ENCODE measurements at regions not wholly inside any gene's neighbourhood (a gene's known extent, or its start where the extent isn't known, plus 50 kb on each side); places are given as distances from the start of the nearest gene placed in this dataset.
"Not testable (repeated sequence)": the region's sequence is repeated elsewhere in the genome, so short reads cannot be mapped to it uniquely, and the experiment has no call there.

DNA sequence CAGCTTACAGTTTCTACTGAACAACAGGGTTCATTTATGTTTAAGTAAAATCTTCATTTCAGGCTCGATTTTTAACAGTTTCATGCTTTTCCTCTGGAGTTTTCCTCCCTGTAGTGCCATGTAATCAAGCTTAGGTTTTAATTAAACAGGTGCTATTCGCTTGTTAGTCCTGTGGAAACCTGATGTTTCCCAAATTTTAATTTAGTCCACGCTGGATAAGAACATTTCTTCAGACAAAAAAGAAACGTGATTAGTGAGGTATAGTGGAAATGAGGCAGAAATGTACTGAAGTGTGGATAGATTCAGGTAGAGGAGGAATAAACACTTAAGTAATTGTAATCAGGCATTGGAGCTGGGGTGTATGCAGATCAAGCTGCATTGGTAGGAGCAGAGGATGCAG, 1217.5 kb downstream of the AACS start:
- DNase-seq (ENCODE audit: low read depth), result no peak
- Histone ChIP-seq H3K27me3 (ENCODE audit: control insufficient read depth, insufficient read depth, low read length) (no peaks in the 10 kb centered on the region), H3K36me3 (ENCODE audit: control insufficient read depth, insufficient read depth, low read length) (no peaks in the 10 kb centered on the region), H3K4me3 (ENCODE audit: low read depth, low read length) (no peak overlapping the region)
- TF ChIP-seq, protein P1, sequence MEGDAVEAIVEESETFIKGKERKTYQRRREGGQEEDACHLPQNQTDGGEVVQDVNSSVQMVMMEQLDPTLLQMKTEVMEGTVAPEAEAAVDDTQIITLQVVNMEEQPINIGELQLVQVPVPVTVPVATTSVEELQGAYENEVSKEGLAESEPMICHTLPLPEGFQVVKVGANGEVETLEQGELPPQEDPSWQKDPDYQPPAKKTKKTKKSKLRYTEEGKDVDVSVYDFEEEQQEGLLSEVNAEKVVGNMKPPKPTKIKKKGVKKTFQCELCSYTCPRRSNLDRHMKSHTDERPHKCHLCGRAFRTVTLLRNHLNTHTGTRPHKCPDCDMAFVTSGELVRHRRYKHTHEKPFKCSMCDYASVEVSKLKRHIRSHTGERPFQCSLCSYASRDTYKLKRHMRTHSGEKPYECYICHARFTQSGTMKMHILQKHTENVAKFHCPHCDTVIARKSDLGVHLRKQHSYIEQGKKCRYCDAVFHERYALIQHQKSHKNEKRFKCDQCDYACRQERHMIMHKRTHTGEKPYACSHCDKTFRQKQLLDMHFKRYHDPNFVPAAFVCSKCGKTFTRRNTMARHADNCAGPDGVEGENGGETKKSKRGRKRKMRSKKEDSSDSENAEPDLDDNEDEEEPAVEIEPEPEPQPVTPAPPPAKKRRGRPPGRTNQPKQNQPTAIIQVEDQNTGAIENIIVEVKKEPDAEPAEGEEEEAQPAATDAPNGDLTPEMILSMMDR (IDR thresholded peaks at IDR 0.05; ENCODE audit: insufficient read depth, low read depth, low read length), result no peak
- CTCF ChIA-PET, result no interaction called here
- POLR2A ChIA-PET, result no interaction called here

DNA sequence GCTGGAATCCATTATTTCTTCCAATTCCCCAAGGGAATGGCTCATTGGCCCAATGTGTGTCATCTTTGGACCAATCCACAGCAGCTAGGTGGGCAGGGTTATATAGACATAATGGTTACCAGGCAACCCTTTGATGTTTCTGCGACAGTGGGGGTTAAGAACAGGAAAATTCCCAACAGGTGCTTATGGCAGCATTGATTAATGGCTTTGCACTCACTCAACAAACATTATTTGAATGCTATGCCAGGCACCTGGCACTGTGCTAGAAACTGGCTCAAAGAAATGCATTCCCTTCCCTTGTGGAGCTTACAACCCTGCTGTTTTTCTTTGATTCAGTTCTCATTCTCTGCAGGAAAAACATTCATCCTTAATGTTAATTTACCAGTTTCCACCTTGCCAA, 1221.0 kb downstream of the AACS start:
- Histone ChIP-seq H3K36me3 (ENCODE audit: control insufficient read depth, insufficient read depth, low read length) (no peaks in the 10 kb centered on the region), H3K27me3 (ENCODE audit: control insufficient read depth, insufficient read depth, low read length) (no peaks in the 10 kb centered on the region), H3K4me3 (ENCODE audit: low read depth, low read length) (no peak overlapping the region)
- TF ChIP-seq, protein P1 (IDR thresholded peaks at IDR 0.05; ENCODE audit: insufficient read depth, low read depth, low read length), result no peak
- ChIA-PET CTCF (no interaction called here), POLR2A (no interaction called here)
- DNase-seq (ENCODE audit: low read depth), result no peak

DNA sequence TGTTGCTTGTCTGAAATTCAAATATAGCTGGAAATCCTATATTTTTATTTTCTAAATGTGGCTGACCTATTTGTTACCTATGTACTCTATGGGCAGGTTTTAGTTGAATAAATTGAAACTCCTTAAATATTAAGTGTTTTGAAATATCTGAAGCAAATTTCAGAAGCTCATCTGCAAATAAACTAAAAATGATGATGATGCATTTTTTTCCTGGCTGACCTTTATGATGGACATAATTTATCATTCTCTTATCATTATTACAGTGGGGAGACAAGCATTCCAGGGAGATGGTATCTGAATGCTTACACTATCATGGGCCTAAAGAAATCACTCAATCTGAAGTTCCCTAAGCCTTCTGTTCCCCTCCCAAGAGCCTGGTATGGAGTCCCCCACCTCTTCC, 1225.2 kb downstream of the AACS start:
- H3K27me3 ChIP-seq (ENCODE audit: control insufficient read depth, insufficient read depth, low read length), result no peaks in the 10 kb centered on the region
- TF ChIP-seq, protein P1 (IDR thresholded peaks at IDR 0.05; ENCODE audit: insufficient read depth, low read depth, low read length), result no peak
- POLR2A ChIA-PET, result no interaction called here
- H3K36me3 ChIP-seq (ENCODE audit: control insufficient read depth, insufficient read depth, low read length), result no peaks in the 10 kb centered on the region
- DNase-seq (ENCODE audit: low read depth), result no peak
- H3K4me3 ChIP-seq (ENCODE audit: low read depth, low read length), result no peak overlapping the region
- CTCF ChIA-PET, result no interaction called here

DNA sequence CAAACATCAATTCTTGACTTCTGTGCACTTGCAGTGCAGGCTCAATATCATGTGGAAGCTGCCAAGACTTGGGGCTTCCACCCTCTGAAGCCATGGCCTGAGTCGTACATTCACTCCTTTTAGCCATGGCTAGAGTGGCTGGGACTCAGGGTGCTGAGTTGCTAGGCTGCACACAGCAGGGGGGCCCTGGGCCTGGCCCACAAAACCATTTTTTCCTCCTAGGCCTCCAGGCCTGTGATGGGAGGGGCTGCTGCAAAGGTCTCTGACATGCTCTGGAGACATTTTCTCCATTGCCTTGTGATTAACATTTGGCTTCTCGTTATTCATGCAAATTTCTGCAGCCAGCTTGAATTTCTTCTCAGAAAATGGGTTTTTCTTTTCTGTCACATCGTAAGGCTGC, 1226.8 kb downstream of the AACS start:
- H3K36me3 ChIP-seq (ENCODE audit: control insufficient read depth, insufficient read depth, low read length); CTCF ChIA-PET; POLR2A ChIA-PET; DNase-seq (ENCODE audit: low read depth); H3K27me3 ChIP-seq (ENCODE audit: control insufficient read depth, insufficient read depth, low read length); H3K4me3 ChIP-seq (ENCODE audit: low read depth, low read length): not testable (repeated sequence)

DNA sequence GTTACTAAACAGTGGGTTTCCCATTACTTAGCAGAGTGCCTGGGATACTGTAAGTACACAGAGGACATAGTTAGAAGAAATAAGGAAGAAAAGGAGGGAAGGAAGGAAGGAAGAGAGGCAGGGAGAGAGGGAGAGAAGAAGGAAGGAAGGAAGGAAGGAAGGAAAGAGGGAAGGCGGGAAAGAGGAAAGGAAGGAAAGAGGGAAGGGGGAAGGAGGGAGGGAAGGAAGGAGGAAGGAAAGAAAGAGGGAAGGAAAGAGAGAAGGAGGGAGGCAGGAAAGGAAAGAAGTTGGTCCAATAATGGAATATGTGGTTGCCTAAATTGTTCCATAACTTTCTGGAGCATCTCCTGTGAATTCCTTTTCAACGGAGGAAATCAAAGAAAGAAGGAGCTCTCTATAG, 1230.4 kb downstream of the AACS start:
- ChIA-PET CTCF (no interaction called here), POLR2A (no interaction called here)
- TF ChIP-seq, protein P1 (IDR thresholded peaks at IDR 0.05; ENCODE audit: insufficient read depth, low read depth, low read length), result no peak
- no peak overlapping the region for H3K4me3 ChIP-seq (ENCODE audit: low read depth, low read length)
- H3K36me3 ChIP-seq (ENCODE audit: control insufficient read depth, insufficient read depth, low read length), result no peaks in the 10 kb centered on the region
- no peaks in the 10 kb centered on the region for H3K27me3 ChIP-seq (ENCODE audit: control insufficient read depth, insufficient read depth, low read length)
- no peak for DNase-seq (ENCODE audit: low read depth)

DNA sequence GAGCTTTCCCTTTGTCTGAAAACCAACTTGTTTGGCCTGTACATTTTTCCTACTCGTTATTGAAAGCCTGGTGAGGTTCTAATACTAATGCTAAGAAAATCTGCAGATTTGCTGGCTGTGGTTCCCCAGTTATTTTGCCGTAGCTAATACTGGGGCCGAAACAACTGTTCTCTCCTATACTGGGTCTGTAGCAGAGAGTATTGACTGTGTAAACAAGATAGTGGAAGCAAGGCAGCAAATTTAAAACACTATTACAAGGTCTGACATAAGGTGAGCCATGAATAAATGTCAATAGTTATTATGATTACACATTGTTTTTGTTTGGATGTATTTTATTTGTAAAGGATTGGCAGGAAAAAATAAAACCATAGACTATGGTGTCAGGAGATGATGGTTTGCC, 1244.0 kb downstream of the AACS start:
- Histone ChIP-seq H3K4me3 (ENCODE audit: low read depth, low read length) (no peak overlapping the region), H3K36me3 (ENCODE audit: control insufficient read depth, insufficient read depth, low read length) (no peaks in the 10 kb centered on the region), H3K27me3 (ENCODE audit: control insufficient read depth, insufficient read depth, low read length) (no peaks in the 10 kb centered on the region)
- TF ChIP-seq, protein P1 (IDR thresholded peaks at IDR 0.05; ENCODE audit: insufficient read depth, low read depth, low read length), result no peak
- CTCF ChIA-PET, result no interaction called here
- POLR2A ChIA-PET, result no interaction called here
- DNase-seq (ENCODE audit: low read depth), result no peak
